Panc1 (cell line): ENCODE measurements at regions not wholly inside any gene's neighbourhood (a gene's known extent, or its start where the extent isn't known, plus 50 kb on each side); places are given as distances from the start of the nearest gene placed in this dataset.

ENCODE experiments used
- ATAC-seq: fragments of 200-7000 bp; cut with Tn5 transposase; 2 replicates; pipeline ENCODE4 v1.9.1; 2020; ENCODE audit warnings: mild to moderate bottlenecking, moderate library complexity
- BruUV-seq: library from RNA; stranded (reverse); fragments of 400-500 nt; replicated peaks from 2 replicates; lab custom pipeline; 2021; lab: Mats Ljungman, UMichigan
- CTCF ChIA-PET: fragments of 300-600 bp; sonication (Branson Sonifier 250); formaldehyde crosslinking; loops from one replicate; lab custom pipeline; 2022; ENCODE audit warnings: antibody characterized with exemption; lab: Charles Lee
- POLR2A ChIA-PET: fragments of 300-600 bp; sonication (Branson Sonifier 250); formaldehyde crosslinking; loops from one replicate; lab custom pipeline; 2022; ENCODE audit warnings: antibody characterized with exemption; lab: Charles Lee
- DNase-seq: peaks from one replicate; pipeline ENCODE4 v3.0.0-alpha.2; 2010; ENCODE audit warnings: low read depth, low spot score
- H3K27ac ChIP-seq: 2 replicates; pipeline ENCODE4 v1.5.1; 2011; ENCODE audit warnings: mild to moderate bottlenecking, low read length, inconsistent platforms
- H3K27me3 ChIP-seq: fragments of 200-500 bp; sonication (Bioruptor generic); 2 replicates; pipeline ENCODE4 v1.6.0; 2014; ENCODE audit warnings: low read length, inconsistent platforms; ENCODE audit not compliant: control insufficient read depth, insufficient read depth
- H3K36me3 ChIP-seq: fragments of 200-500 bp; sonication (Bioruptor generic); 2 replicates; pipeline ENCODE4 v1.5.1; 2014; ENCODE audit warnings: inconsistent platforms, mild to moderate bottlenecking, low read length, moderate library complexity; ENCODE audit not compliant: control insufficient read depth, insufficient read depth
- H3K4me1 ChIP-seq: 2 replicates; pipeline ENCODE4 v1.5.1; 2011; ENCODE audit warnings: inconsistent platforms, mild to moderate bottlenecking, low read length, moderate library complexity; ENCODE audit not compliant: control insufficient read depth, insufficient read depth
- H3K4me3 ChIP-seq, 2 experiments: 2 replicates each; pipeline ENCODE4 v1.5.1; 2011 to 2012; ENCODE audit warnings: low read depth in 2 of 2, low read length in 2 of 2, mild to moderate bottlenecking in 2 of 2, inconsistent platforms in 1 of 2, moderate library complexity in 1 of 2
- H3K9me3 ChIP-seq: fragments of 200-500 bp; sonication (Bioruptor generic); 2 replicates; pipeline ENCODE4 v1.5.1; 2014; ENCODE audit warnings: low read depth, mild to moderate bottlenecking, inconsistent platforms, low read length, moderate library complexity; ENCODE audit not compliant: control insufficient read depth, insufficient read depth
- POLR2AphosphoS5 ChIP-seq: IDR thresholded peaks from 2 replicates; pipeline ENCODE4 v1.6.1; 2012; ENCODE audit warnings: mild to moderate bottlenecking, low read depth, low read length, moderate library complexity
- SIN3A ChIP-seq: IDR thresholded peaks from 2 replicates; pipeline ENCODE4 v1.6.1; 2012; ENCODE audit warnings: low read depth, mild to moderate bottlenecking, low read length, moderate library complexity, borderline replicate concordance; ENCODE audit not compliant: insufficient read depth
- TCF7L2 ChIP-seq: IDR thresholded peaks from 2 replicates; pipeline ENCODE4 v1.6.1; 2011; ENCODE audit warnings: mild to moderate bottlenecking, low read depth, low read length, inconsistent platforms
- in situ Hi-C: cut with HindIII; loops from 2 replicates; pipeline ENCODE4 v1.10.0; 2016; ENCODE audit warnings: low sequenced_read_pairs, low pct_unique_long_range_greater_than_20kb
- intact Hi-C: fragments of 100-400 bp; cut with micrococcal nuclease; formaldehyde crosslinking; loops from one replicate; pipeline ENCODE4 v1.10.0; 2022; ENCODE audit not compliant: unreplicated experiment
- TF ChIP-seq, protein P1 (sequence below), 2 experiments: IDR thresholded peaks; 2 replicates each; pipeline ENCODE4 v1.6.1; 2011 to 2012; ENCODE audit warnings: low read depth in 2 of 2, control low read depth in 1 of 2, low read length in 1 of 2, mild to moderate bottlenecking in 1 of 2, moderate library complexity in 1 of 2; ENCODE audit not compliant: insufficient read depth in 1 of 2
- TF ChIP-seq, protein P2 (sequence below): fragments of 450-650 bp; IDR thresholded peaks from 2 replicates; pipeline ENCODE4 v1.5.1; 2017; ENCODE audit warnings: mild to moderate bottlenecking

GRCh38 chrX:117147249-117147648 lies 684.5 kb upstream of the CT83 start:
- POLR2A ChIA-PET: no interaction called here
- Histone ChIP-seq H3K36me3 (no peaks in the 10 kb centered on the region), H3K9me3 (no peaks in the 10 kb centered on the region), H3K27me3 (no peaks in the 10 kb centered on the region), H3K27ac (no peak overlapping the region), H3K4me1 (no peaks in the 10 kb centered on the region), H3K4me3 (no peak overlapping the region)
- CTCF ChIA-PET: no interaction called here
- intact Hi-C loops (no loop called here), in situ Hi-C loops (no loop called here)
- DNase-seq (no peak), ATAC-seq (no peak)
- no TSS peak for BruUV-seq
- TF ChIP-seq TCF7L2: no peak
- no peak for TF ChIP-seq SIN3A
- TF ChIP-seq, protein P1, sequence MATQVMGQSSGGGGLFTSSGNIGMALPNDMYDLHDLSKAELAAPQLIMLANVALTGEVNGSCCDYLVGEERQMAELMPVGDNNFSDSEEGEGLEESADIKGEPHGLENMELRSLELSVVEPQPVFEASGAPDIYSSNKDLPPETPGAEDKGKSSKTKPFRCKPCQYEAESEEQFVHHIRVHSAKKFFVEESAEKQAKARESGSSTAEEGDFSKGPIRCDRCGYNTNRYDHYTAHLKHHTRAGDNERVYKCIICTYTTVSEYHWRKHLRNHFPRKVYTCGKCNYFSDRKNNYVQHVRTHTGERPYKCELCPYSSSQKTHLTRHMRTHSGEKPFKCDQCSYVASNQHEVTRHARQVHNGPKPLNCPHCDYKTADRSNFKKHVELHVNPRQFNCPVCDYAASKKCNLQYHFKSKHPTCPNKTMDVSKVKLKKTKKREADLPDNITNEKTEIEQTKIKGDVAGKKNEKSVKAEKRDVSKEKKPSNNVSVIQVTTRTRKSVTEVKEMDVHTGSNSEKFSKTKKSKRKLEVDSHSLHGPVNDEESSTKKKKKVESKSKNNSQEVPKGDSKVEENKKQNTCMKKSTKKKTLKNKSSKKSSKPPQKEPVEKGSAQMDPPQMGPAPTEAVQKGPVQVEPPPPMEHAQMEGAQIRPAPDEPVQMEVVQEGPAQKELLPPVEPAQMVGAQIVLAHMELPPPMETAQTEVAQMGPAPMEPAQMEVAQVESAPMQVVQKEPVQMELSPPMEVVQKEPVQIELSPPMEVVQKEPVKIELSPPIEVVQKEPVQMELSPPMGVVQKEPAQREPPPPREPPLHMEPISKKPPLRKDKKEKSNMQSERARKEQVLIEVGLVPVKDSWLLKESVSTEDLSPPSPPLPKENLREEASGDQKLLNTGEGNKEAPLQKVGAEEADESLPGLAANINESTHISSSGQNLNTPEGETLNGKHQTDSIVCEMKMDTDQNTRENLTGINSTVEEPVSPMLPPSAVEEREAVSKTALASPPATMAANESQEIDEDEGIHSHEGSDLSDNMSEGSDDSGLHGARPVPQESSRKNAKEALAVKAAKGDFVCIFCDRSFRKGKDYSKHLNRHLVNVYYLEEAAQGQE (IDR thresholded peaks at IDR 0.05; ENCODE audit: insufficient read depth in 1 of 2, low read depth in 2 of 2, low read length in 1 of 2): no peak
- TF ChIP-seq, protein P2, sequence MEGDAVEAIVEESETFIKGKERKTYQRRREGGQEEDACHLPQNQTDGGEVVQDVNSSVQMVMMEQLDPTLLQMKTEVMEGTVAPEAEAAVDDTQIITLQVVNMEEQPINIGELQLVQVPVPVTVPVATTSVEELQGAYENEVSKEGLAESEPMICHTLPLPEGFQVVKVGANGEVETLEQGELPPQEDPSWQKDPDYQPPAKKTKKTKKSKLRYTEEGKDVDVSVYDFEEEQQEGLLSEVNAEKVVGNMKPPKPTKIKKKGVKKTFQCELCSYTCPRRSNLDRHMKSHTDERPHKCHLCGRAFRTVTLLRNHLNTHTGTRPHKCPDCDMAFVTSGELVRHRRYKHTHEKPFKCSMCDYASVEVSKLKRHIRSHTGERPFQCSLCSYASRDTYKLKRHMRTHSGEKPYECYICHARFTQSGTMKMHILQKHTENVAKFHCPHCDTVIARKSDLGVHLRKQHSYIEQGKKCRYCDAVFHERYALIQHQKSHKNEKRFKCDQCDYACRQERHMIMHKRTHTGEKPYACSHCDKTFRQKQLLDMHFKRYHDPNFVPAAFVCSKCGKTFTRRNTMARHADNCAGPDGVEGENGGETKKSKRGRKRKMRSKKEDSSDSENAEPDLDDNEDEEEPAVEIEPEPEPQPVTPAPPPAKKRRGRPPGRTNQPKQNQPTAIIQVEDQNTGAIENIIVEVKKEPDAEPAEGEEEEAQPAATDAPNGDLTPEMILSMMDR: no peak
- no peak for TF ChIP-seq POLR2AphosphoS5

- Histone ChIP-seq H3K27ac (no peak overlapping the region), H3K4me3 (no peak overlapping the region), H3K4me1 (no peaks in the 10 kb centered on the region), H3K36me3 (no peaks in the 10 kb centered on the region), H3K9me3 (no peaks in the 10 kb centered on the region), H3K27me3 (no peaks in the 10 kb centered on the region)
- ChIA-PET CTCF (no interaction called here), POLR2A (no interaction called here)
- no TSS peak for BruUV-seq
- no peak for DNase-seq
- no peak for ATAC-seq
- intact Hi-C loops (no loop called here), in situ Hi-C loops (no loop called here)
- TF ChIP-seq POLR2AphosphoS5 (no peak), SIN3A (no peak), TCF7L2 (no peak)
- TF ChIP-seq, protein P2: no peak
- TF ChIP-seq, protein P1 (IDR thresholded peaks at IDR 0.05; ENCODE audit: insufficient read depth in 1 of 2, low read depth in 2 of 2, low read length in 1 of 2): no peak
Measured at GRCh38 chrX:117138070-117138469, 675.3 kb upstream of the CT83 start.
